ENCODE measurements at regions not wholly inside any gene's neighbourhood (a gene's known extent, or its start where the extent isn't known, plus 50 kb on each side); places are given as distances from the start of the nearest gene placed in this dataset.

DNA sequence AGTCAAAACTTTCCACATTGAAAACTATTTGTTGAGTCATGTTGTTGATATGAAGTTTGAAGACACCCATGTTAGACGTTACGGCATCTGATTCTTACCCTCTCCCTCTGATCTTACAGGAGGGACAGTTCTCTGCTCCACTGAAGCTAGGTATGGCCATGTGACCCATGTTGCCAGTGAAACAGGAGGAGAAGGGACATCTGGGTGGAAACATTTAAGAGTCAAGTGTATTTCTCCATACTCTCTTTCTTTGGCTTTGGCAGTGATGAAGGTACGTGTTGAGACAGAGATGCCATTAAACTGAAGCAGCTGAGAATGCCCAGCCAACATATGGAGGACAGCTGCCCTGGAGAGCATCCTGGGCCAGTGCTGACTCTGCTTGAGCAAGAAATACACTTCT lies 198.4 kb upstream of the PTGFR start:
- TF ChIP-seq, protein P1, sequence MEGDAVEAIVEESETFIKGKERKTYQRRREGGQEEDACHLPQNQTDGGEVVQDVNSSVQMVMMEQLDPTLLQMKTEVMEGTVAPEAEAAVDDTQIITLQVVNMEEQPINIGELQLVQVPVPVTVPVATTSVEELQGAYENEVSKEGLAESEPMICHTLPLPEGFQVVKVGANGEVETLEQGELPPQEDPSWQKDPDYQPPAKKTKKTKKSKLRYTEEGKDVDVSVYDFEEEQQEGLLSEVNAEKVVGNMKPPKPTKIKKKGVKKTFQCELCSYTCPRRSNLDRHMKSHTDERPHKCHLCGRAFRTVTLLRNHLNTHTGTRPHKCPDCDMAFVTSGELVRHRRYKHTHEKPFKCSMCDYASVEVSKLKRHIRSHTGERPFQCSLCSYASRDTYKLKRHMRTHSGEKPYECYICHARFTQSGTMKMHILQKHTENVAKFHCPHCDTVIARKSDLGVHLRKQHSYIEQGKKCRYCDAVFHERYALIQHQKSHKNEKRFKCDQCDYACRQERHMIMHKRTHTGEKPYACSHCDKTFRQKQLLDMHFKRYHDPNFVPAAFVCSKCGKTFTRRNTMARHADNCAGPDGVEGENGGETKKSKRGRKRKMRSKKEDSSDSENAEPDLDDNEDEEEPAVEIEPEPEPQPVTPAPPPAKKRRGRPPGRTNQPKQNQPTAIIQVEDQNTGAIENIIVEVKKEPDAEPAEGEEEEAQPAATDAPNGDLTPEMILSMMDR (IDR thresholded peaks at IDR 0.05) = no peak
- TF ChIP-seq POLR2A (IDR thresholded peaks at IDR 0.05) = no peak

All from adrenal gland (tissue), 5 donors.